Ecto neural progenitor cell (in vitro differentiated cells): ENCODE measurements at regions not wholly inside any gene's neighbourhood (a gene's known extent, or its start where the extent isn't known, plus 50 kb on each side); places are given as distances from the start of the nearest gene placed in this dataset.
"Not testable (repeated sequence)": the region's sequence is repeated elsewhere in the genome, so short reads cannot be mapped to it uniquely, and the experiment has no call there.

Experiments used
- DNase-seq: peaks from one replicate; pipeline ENCODE4 v3.0.0-alpha.2; 2018; ENCODE audit warnings: low spot score

DNA sequence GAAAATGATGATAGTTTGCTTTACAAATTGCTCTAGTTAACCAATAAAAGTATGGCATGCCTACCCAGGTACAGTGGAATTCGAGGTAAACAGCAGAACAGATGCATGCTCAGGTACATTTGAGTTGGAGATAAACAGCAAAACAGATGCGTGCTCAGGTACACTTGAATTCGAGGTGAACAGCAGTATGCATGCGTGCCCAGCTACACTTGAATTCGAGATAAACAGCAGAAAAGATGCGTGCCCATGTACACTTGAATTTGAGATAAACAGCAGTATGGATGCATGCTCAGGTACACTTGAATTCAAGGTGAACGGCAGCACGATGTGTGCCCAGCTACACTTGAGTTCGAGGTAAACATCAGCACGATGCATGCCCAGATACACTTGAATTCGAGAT, 155.2 kb upstream of the TPTE start:
- not testable (repeated sequence) for DNase-seq

DNA sequence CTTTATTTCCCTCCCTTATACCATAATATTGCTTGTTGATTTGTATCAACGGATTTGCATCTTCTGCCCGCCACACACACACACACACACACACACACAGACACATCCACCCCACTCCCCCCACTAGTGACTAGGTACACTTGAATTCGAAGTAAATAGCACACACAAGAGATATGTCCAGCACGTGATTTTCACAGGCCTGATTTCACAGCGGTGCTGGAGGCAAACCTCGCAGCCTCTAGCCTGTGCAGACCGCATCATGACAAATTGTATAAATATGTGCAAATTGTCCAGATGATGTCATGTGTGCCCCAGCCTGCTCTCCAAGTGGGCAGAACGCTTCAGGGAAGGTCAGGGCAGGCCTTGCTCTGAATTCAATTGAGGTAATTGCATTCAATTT, 153.8 kb upstream of the TPTE start:
- not testable (repeated sequence) for DNase-seq

DNA sequence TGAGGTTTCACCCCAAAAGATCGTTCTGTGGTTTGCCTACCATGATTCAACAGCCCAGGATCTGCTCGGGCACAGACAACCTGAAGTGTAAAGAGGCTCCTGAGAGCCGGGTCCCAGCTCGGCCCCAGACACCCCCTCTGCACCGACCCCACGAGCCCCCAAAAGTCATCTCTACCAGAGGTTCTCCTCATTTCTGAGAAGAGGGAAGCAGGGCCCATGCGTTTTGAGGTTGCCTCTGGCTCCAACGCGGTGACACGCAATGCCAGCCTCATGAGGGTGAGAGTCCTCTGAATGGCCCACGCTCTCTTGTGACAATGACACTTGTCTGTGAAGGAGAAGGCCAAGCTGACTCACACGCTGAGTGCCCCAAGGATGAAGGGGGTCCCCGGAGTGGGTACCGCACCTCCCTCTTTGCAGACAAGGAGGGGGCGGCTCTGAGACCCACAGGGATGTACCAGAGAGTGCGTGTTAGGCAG, 153.0 kb upstream of the TPTE start:
- DNase-seq = not testable (repeated sequence)

DNA sequence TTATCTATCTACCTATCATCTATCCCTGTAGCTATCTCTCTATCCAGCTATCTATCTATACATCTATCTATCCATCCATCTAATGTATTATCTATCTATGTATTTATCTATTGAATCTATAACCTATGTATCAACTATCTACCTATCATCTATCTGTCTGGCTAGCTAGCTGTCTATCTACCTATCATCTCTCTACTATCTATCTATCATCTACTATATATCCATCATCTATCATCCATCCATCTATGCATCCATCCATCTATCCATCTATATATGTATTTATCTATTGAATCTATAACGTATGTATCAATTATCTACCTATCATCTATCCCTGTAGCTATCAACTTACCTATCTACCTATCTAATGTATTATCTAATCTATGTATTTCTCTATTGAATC, 152.1 kb upstream of the TPTE start:
- not testable (repeated sequence) for DNase-seq

DNA sequence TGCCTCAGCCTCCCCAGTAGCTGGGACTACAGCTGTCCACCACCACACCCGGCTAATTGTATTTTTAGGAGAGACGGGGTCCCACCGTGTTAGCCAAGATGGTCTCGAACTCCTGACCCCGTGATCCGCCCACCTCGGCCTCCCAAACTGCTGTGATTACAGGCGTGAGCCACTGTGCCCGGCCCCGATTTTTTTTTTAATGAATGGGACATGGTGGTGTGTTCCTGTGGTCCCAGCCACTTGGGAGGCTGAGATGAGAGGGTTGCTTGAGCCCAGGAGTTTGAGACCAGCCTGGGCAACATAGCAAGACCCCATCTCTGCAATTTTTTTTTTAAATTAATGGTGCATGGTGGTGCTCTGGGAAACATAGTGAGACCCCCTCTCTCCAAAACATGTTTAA, 143.6 kb upstream of the TPTE start:
- not testable (repeated sequence) for DNase-seq

DNA sequence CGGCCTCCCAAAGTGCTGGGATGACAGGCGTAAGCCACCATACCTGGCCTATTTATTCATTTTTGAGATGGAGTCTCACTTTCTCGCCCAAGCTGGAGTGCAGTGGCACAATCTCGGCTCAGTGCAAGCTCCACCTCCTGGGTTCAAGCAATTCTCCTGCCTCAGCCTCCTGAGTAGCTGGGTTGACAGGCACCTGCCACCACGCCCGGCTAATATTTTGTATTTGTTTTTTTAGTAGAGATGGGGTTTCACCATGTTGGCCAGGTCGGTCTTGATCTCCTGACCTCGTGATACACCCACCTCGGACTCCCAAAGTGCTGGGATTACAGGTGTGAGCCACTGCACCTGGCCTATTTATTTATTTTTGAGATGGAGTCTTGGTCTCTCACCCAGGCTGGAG, 141.6 kb upstream of the TPTE start:
- not testable (repeated sequence) for DNase-seq

DNA sequence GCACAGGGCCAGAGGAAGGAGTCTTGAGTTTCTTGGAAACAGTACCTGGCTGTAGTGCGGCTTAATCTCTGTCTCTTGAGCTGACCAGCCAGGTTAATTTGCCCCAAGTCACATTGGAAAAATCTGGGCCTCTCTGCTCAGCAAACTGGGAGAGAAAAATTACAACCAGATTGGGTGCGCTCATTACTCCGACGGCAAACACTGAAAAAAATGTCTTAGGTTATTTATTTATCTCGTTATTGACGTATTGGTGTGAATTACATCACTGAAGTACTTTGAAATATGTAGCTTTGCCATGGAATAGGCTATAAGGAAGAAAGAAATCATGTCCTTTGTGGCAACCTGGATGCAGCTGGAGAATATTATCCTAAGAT, 139.7 kb upstream of the TPTE start:
- not testable (repeated sequence) for DNase-seq

DNA sequence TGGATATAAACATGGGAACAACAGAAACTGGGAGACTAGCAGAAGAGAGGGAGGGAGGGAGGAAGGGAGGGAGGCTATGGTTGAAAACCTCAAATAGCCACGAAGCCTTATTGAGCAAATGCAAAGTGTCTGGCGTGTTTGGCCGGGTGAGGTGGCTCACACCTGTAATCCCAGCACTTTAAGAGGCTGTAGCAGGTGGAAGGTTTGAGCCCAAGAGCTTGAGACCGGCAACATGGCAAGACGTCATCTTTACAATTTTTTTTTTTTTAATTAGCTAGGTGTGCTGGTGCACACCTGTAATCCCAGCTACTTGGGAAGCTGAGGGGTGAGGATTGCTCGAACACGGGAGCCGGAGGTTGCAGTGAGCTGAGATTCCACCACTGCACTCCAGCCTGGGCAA, 139.2 kb upstream of the TPTE start:
- not testable (repeated sequence) for DNase-seq

DNA sequence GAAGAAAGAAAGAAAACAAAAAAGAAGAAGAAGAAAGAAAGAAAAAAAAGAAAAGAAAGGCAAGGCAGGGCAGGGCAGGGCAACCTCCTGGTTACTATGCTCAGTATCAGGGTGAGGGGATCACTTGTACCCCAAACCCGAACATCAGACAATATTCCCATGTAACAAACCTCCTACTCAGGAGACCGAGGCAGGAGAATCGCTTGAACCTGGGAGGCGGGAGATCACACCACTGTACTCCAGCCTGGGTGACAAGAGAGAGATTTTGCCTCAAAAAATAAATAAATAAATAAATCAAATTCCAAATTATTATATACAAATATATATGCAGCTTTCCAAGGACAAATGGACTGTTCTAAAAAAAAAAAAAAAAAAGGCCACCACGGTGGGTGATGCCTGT, 138.8 kb upstream of the TPTE start:
- DNase-seq = not testable (repeated sequence)

DNA sequence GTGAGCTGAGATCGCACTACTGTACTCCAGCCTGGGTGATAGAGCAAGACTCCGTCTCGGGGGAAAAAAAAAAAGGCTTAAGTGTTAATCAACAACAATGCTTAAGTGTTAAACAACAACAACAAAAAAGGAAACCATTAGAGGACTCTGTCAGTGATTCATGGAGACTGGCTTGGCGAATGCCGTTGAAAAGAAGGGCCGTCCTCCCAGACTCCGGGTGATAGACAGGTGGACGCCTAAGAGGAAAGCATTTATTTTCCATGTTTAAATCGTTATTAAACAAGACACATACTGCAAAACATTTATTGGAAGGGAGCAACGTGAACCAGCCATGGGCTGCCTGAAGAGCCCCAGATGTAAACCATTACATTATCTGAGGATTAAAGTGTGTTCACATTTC, 137.8 kb upstream of the TPTE start:
- DNase-seq = not testable (repeated sequence)

DNA sequence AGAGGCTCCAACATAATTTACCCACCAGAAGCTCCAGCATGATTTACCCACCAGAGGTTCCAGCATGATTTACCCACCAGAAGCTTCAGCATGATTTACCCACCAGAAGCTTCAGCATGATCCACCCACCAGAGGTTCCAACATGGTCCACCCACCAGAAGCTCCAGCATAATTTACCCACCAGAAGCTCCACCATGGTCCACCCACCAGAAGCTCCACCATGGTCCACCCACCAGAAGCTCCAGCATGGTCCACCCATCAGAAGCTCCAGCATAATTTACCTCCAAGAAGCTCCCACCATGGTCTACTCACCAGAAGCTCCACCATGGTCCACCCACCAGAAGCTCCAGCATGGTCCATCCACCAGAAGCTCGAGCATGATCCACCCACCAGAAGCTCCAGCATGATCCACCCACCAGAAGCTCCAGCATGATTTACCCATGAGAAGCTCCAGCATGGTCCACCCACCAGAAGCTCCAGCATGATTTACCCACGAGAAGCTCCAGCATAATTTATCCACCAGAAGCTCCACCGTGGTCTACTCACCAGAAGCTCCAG, 137.0 kb upstream of the TPTE start:
- DNase-seq = not testable (repeated sequence)

DNA sequence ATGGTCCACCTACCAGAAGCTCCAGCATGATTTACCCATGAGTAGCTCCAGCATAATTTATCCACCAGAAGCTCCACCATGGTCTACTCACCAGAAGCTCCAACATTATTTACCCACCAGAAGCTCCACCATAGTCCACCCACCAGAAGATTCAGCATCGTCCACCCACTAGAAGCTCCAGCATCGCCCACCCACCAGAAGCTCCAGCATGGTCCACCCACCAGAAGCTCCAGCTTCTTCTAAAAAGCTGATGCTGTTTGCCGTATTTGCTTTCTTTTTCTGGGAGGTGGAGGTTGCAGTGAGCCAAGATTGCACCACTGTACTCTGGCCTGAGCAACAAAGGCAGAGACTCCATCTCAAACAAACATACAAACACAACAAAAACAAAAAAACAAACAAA, 136.2 kb upstream of the TPTE start:
- DNase-seq = not testable (repeated sequence)

DNA sequence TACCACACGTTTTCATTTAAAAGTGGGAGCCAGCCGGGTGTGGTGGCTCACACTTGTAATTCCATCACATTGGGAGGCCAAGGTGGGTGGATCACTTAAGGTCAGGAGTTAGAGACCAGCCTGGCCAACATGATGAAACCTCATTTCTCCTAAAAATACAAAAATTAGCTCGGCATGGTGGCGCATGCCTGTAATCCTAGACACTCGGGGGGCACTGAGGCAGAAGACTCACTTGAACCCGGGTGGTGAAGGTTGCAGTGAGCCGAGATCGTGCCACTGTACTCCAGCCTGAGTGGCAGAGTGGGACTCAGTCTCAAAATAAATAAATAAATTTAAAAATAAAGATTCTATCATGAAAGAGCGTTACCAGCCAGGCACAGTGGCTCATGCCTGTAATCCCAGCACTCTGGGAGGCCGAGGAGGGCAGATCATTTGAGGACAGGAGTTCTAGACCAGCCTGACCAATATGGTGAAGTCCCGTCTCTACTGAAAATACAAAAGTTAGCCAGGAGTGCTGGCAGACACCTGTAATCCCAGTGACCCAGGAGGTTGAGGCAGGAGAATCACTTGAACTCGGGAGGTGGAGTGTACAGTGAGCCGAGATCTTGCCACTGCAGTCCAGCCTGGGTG, 135.4 kb upstream of the TPTE start:
- DNase-seq = peak; percentile 29

DNA sequence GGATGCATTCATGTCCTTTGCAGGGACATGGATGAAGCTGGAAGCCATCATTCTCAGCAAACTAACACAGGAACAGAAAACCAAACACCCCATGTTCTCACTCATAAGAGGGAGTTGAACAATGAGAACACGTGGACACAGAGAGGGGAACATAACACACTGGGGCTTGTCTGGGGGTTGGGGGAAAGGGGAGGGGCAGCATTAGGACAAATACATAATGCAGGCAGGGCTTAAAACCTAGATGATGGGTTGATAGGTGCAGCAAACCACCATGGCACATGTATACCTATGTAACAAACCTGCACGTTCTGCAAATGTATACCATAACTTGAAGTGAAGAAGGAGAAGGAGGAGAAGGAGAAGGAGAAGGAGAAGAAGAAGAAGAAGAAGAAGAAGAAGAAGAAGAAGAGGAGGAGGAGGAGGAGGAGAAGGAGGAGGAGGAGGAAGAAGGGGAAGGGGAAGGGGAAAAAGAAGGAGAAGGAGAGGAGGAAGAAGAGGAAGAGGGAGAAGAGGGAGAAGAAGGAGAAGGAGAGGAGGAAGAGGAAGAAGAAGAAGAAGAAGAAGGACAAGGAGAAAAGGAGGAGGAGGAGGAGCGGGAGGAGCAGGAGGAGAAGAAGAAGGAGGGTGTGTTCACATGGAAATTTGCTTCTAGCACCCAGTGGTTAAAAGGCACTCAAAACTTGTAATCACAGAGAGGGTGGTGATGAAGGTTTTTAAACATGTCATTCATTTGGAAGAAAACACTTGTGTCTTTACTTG, 133.5 kb upstream of the TPTE start:
- peak; percentile 24 for DNase-seq

DNA sequence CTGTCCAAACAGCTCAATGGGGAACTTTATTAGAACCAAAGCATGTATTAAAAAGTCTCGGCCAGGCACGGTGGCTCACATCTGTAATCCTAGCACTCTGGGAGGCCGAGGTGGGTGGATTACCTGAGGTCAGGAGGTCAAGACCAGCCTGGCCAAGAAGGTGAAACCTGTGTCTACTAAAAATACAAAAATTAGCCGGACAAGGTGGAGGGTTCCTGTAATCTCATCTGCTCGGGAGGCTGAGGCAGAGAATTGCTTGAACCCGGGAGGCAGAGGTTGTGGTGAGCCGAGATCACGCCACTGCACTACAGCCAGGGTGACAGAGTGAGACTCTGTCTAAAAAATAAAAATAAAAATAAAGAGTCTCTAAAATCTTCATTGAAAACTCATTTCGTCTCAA, 132.8 kb upstream of the TPTE start:
- peak; percentile 9 for DNase-seq

DNA sequence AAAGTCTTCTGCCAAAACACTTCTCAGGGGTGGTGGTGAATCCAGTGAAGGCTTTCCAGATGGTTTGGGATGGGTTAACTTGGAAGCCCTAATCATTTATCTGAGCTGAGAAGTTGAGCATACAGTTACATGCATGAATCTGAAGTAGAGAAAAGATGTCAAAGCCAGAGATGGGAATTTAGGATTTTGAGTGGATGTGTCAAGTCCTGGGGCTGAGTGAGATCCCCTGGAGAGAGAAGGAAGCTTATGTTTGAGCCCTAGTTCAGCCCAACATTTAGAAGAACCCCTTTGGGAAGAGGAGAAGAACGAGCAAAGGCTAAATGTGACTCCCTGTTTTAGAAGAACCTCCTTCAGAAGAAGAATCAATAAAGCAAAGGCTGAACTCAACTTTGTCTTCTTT, 129.1 kb upstream of the TPTE start:
- DNase-seq = not testable (repeated sequence)

DNA sequence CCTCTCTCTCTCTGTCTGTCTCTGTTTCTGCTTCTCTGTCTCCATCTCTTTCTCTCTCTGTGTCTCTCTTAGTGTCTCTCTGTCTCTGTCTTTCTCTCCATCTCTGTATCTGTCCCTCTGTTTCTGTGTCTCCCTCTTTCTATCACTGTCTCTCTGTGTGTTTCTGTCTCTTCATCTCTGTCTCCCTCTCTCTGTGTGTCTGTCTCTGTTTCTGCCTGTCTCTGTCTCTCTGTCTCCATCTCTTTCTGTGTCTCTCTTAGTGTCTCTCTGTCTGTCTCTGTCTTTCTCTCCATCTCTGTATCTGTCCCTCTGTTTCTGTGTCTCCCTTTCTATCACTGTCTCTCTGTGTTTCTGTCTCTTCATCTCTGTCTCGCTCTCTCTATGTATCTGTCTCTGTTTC, 125.4 kb upstream of the TPTE start:
- DNase-seq = not testable (repeated sequence)

DNA sequence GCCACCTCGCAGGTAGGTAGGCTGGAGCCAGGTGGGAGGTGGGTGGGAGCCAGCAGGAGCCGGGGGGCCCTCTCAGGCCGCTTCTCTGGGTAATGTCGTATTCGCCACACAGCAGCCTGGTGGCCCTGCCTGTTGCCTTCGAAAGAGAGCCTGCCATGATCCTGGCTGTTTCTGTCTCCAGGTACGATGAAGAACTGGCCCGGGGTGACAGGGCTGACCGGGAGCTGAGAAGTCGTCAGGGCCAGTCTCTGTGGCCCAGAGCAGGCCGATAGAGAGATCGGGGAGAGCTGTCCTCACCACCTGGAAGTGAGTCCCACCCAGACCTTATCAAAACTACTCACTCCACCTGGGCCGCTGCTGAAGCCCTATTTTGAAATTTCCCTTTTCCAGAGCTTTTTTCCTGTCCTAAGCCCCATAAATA, 123.9 kb upstream of the TPTE start:
- not testable (repeated sequence) for DNase-seq

DNA sequence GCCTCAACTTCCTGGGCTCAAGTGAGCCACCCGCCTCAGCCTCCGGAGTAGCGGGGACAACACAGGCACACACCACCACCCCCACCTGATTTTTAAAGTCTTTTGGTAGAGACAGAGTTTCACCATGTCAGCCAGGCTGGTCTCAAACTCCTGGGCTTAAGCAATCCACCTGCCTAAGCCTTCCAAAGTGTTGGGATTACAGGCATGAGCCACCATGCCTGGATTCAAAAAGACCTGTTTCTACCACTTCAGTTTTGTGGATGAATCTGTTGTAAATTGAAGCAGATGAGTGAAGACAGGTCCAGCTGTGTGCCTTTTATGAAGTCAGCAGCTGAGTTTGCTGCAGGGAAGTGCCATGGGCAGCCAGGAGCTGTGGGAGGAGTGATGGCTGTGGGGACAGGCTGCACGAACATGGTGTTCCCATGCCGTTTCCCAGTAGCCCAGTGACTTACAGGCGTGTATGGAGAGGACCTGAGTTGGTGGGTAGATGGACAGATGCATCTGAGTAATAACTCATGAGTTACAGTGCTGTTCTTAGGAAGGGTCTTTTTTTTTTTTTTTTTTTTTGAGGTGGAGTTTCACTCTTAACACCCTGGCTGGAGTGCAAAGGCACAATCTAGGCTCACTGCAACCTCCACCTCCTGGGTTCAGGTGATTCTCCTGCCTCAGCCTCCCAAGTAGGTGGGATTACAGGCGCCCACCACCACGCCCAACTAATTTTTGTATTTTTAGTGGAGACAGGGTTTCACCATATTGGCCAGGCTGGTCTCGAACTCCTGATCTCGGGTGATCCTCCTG, 122.5 kb upstream of the TPTE start:
- DNase-seq = not testable (repeated sequence)

DNA sequence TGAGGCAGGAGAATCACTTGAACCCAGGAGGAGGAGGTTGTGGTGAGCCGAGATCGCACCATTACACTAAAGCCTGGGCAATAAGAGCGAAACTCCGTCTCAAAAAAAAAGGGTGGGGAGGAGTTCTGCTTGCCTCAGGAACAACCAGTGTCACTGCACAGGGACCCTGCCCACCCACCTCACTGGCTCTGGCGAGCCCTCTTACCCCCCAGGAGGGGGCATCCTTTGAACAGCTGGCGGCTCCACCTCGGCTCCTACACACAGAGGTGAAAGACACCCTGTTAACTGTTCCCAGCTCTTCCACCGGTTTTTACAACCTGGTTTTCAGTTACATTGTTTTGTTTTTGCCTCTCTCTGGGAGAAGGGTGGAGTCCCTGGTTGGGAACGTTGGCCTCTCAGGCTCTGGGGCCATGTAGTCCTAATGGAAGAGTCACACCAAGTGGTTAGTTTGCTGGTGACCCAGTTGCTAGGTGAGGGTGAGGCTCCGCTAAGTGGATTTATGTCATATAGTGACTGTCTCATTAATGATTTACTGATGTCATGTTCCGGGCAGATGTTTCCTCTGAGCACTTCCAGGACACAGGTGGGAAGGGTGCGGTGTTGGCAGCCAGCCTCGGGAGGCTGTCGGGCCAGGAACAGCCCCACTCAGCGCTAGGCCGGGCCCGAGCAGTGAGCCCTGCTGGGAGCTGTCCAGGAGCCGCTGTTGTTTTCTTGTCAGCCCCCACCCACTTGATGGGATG, 120.6 kb upstream of the TPTE start:
- not testable (repeated sequence) for DNase-seq

DNA sequence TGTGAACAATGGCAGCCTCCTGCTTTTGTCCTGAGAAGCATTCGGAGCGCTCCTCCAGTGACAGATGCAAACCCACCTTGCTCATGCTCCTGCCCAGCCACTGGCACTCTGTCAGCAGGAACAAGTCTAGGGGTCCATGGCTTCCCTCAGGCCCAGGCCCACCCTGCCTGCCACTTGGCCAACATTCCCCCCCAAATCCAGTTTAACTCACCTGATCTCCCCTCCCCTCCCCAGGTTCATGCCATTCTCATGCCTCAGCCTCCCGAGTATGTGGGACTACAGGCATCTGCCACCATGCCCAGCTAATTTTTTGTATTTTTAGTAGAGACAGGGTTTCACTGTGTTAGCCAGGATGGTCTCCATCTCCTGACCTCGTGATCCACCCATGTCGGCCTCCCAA, 118.9 kb upstream of the TPTE start:
- DNase-seq = not testable (repeated sequence)

DNA sequence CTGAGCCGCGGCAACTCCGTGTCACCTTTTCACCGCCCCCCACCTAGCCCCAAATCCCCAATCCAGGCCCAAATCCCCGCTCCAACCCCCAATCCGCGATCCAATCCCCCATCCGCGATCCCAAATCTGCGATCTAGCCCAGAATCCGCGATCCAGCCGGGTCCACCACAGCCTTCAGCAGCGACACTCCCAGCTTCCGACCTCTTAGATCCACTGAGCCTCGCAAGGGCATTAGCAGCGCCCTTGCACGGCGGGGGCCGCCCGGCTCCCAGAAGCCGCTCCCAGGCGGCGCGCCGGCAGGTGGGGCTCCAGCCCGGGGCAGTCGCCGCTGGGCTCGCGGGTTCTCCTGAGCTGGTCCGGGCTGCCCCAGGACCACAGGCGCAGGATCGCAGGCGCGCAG, 116.1 kb upstream of the TPTE start:
- not testable (repeated sequence) for DNase-seq
